ENCODE measurements at regions not wholly inside any gene's neighbourhood (a gene's known extent, or its start where the extent isn't known, plus 50 kb on each side); places are given as distances from the start of the nearest gene placed in this dataset.

DNA sequence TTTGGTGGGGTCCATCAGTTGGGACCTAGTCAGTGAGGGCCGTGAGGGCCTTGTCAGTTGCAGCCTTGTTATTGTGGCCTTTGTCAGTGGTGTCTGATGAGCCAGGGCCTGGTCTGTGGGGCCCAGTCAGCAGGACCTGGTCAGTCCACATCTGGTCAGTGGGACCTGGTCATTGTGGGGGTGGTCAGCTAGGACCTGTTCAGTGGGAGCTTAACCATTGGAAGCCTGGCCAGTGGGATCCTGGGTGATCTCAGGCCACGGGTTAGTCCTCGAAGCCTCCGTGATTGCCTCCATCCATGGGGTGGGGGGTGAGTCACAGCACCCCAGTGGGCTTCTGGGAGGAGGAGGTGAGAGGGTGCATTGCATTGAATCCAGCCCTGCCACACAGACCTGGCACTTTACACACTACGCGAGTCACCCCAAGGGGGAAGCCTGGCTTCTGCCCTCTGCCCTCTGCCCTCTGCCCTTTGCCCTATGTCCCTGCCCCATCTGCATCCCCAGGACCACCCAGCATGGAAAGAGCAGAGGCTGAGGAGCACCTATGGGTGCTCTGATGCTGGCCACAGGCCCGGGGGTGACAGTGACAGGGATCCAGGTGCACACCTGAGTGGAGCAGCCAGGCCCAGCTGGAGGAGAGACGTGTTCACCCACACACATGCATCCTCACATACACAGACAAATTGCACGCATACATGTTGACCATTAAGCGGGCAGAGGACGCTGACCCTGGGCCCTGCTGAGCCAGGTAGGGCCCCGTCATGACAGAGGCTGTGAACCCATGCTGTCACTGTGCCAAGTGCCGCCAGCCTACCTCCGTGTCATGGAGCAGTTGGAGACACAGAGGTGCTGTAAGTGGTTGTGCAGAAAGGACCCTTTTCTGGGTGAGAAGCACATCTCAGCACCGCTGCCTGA is 59.8 kb upstream of the TPM4 start:
- TF ChIP-seq, protein P1, sequence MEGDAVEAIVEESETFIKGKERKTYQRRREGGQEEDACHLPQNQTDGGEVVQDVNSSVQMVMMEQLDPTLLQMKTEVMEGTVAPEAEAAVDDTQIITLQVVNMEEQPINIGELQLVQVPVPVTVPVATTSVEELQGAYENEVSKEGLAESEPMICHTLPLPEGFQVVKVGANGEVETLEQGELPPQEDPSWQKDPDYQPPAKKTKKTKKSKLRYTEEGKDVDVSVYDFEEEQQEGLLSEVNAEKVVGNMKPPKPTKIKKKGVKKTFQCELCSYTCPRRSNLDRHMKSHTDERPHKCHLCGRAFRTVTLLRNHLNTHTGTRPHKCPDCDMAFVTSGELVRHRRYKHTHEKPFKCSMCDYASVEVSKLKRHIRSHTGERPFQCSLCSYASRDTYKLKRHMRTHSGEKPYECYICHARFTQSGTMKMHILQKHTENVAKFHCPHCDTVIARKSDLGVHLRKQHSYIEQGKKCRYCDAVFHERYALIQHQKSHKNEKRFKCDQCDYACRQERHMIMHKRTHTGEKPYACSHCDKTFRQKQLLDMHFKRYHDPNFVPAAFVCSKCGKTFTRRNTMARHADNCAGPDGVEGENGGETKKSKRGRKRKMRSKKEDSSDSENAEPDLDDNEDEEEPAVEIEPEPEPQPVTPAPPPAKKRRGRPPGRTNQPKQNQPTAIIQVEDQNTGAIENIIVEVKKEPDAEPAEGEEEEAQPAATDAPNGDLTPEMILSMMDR (IDR thresholded peaks at IDR 0.05) = no peak
- TF ChIP-seq POLR2A (IDR thresholded peaks at IDR 0.05) = no peak

Data from ovary (tissue), 3 donors.